Endothelial cell of umbilical vein (primary cell): ENCODE measurements at regions not wholly inside any gene's neighbourhood (a gene's known extent, or its start where the extent isn't known, plus 50 kb on each side); places are given as distances from the start of the nearest gene placed in this dataset.

Source experiments
- BruUV-seq: library from RNA; stranded (reverse); fragments of 400-500 nt; replicated peaks from 2 replicates; lab custom pipeline; 2021; lab: Mats Ljungman, UMichigan
- CTCF ChIA-PET: fragments of 300-600, 350-600 bp; sonication (Branson Sonifier 250); formaldehyde crosslinking; loops from one replicate; lab custom pipeline; 2021; ENCODE audit warnings: antibody characterized with exemption, inconsistent platforms; lab: Charles Lee
- POLR2A ChIA-PET: fragments of 300-600, 350-600 bp; sonication (Branson Sonifier 250); formaldehyde crosslinking; loops from one replicate; lab custom pipeline; 2021; ENCODE audit warnings: antibody characterized with exemption, inconsistent platforms; lab: Charles Lee
- DNase-seq: peaks from one replicate; pipeline ENCODE4 v3.0.0-alpha.2; 2011; ENCODE audit warnings: low read depth, low spot score
- FAIRE-seq: peaks from 2 replicates; lab custom pipeline; 2011; peaks lifted over from hg19 to GRCh38; lab: Jason Lieb, UNC
- H2AFZ ChIP-seq: 2 replicates; pipeline ENCODE4 v1.6.0; 2012; ENCODE audit warnings: low read depth, low read length, control low read depth, inconsistent platforms
- H3K27ac ChIP-seq: 2 replicates; pipeline ENCODE4 v1.5.1; 2011; ENCODE audit warnings: low read depth, mild to moderate bottlenecking, control low read depth, low read length, moderate library complexity; ENCODE audit not compliant: insufficient read depth
- H3K27me3 ChIP-seq, 2 experiments: 2 replicates each; pipeline versions ENCODE4 v1.6.0 to v1.6.1; 2011; ENCODE audit warnings: low read length in 2 of 2, mixed read lengths in 1 of 2; ENCODE audit not compliant: control insufficient read depth in 2 of 2, insufficient read depth in 2 of 2
- H3K36me3 ChIP-seq, 2 experiments: 2 replicates in 1 of 2; 3 replicates in 1 of 2; pipeline ENCODE4 v1.5.1; 2011; ENCODE audit warnings: low read length in 2 of 2, mild to moderate bottlenecking in 1 of 2, moderate library complexity in 1 of 2; ENCODE audit not compliant: control insufficient read depth in 2 of 2, insufficient read depth in 2 of 2; ENCODE audit errors: extremely low read depth in 1 of 2
- H3K4me1 ChIP-seq: 3 replicates; pipeline ENCODE4 v1.5.1; 2011; ENCODE audit warnings: mild to moderate bottlenecking, low read length; ENCODE audit not compliant: control insufficient read depth, insufficient read depth; ENCODE audit errors: extremely low read depth
- H3K4me2 ChIP-seq: 2 replicates; pipeline ENCODE4 v1.6.1; 2011; ENCODE audit warnings: low read length, control low read depth, mixed read lengths; ENCODE audit not compliant: insufficient read depth
- H3K4me3 ChIP-seq, 3 experiments: fragments of 200-600 bp in 1 of 3; sonication (generic), shearing (Covaris generic) in 1 of 3; replicated peaks in 1 of 3; 2 replicates each; pipeline ENCODE4 v1.5.1; 2011 to 2016; ENCODE audit warnings: control low read depth in 3 of 3, low read length in 3 of 3, mild to moderate bottlenecking in 2 of 3, inconsistent platforms in 1 of 3, low read depth in 1 of 3, moderate library complexity in 1 of 3; ENCODE audit not compliant: insufficient read depth in 1 of 3
- H3K79me2 ChIP-seq: 2 replicates; pipeline ENCODE4 v1.6.0; 2012; ENCODE audit warnings: low read length, inconsistent platforms; ENCODE audit not compliant: control insufficient read depth, insufficient read depth
- H3K9ac ChIP-seq: replicated peaks from 2 replicates; pipeline ENCODE3; 2011; ENCODE audit warnings: low read length, control low read depth; ENCODE audit not compliant: insufficient read depth; ENCODE audit errors: extremely low read depth
- H3K9me1 ChIP-seq: replicated peaks from 3 replicates; pipeline ENCODE4 v1.6.0; 2011; ENCODE audit warnings: mild to moderate bottlenecking, low read length; ENCODE audit not compliant: control insufficient read depth, insufficient read depth; ENCODE audit errors: extremely low read depth
- H3K9me3 ChIP-seq: replicated peaks from 2 replicates; pipeline ENCODE4 v1.5.1; 2012; ENCODE audit warnings: low read length, inconsistent platforms; ENCODE audit not compliant: control insufficient read depth, insufficient read depth
- H4K20me1 ChIP-seq: replicated peaks from 2 replicates; pipeline ENCODE3; 2011; ENCODE audit warnings: mild to moderate bottlenecking, low read length; ENCODE audit not compliant: control insufficient read depth, insufficient read depth; ENCODE audit errors: extremely low read depth
- CTCF ChIP-seq, 2 donors: IDR thresholded peaks; 1 replicate in 1 of 2; 2 replicates in 1 of 2; pipeline ENCODE4 v1.5.1; 2011; ENCODE audit warnings: low read length in 2 of 2, mild to moderate bottlenecking in 2 of 2, moderate library complexity in 2 of 2, control low read depth in 1 of 2, inconsistent platforms in 1 of 2, low read depth in 1 of 2; ENCODE audit not compliant: insufficient read depth in 1 of 2; ENCODE audit errors: extremely low read depth in 1 of 2
- EZH2 ChIP-seq: IDR thresholded peaks from 2 replicates; pipeline ENCODE4 v1.6.1; 2012; ENCODE audit warnings: borderline replicate concordance, low read depth, mild to moderate bottlenecking, moderate library complexity, low read length, inconsistent platforms; ENCODE audit not compliant: severe bottlenecking
- FOS ChIP-seq: IDR thresholded peaks from 2 replicates; pipeline ENCODE4 v1.6.1; 2011; ENCODE audit warnings: mild to moderate bottlenecking, low read length, moderate library complexity, borderline replicate concordance; ENCODE audit not compliant: insufficient read depth
- GATA2 ChIP-seq: IDR thresholded peaks from 2 replicates; pipeline ENCODE4 v1.7.0; 2011; ENCODE audit warnings: low read depth, mild to moderate bottlenecking, moderate library complexity, mixed read lengths, low read length; ENCODE audit not compliant: insufficient read length, insufficient read depth
- JUN ChIP-seq: IDR thresholded peaks from 2 replicates; pipeline ENCODE4 v1.6.1; 2011; ENCODE audit warnings: borderline replicate concordance, low read depth; ENCODE audit not compliant: insufficient read length, insufficient read depth
- MAX ChIP-seq: IDR thresholded peaks from 2 replicates; pipeline ENCODE4 v1.6.1; 2011; ENCODE audit not compliant: insufficient read depth, insufficient read length
- MYC ChIP-seq: IDR thresholded peaks from one replicate; pipeline ENCODE4 v1.6.1; 2011; ENCODE audit warnings: mild to moderate bottlenecking, low read depth, low read length
- POLR2A ChIP-seq: IDR thresholded peaks from 2 replicates; pipeline ENCODE4 v1.6.1; 2012; ENCODE audit warnings: low read depth, mild to moderate bottlenecking, control low read depth, low read length
- POLR2AphosphoS5 ChIP-seq: IDR thresholded peaks from 2 replicates; pipeline ENCODE4 v1.6.1; 2012; ENCODE audit warnings: low read depth, mild to moderate bottlenecking, control low read depth, low read length, moderate library complexity; ENCODE audit not compliant: insufficient read depth
- dilution Hi-C: fragments of 300-500 bp; cut with MboI; formaldehyde crosslinking; loops from one replicate; pipeline ENCODE4 v1.15.0; 2019; ENCODE audit warnings: low sequenced_read_pairs; ENCODE audit not compliant: extremely low pct_ligation_motif_present
- intact Hi-C: fragments of 100-400 bp; cut with micrococcal nuclease; formaldehyde crosslinking; loops from one replicate; pipeline ENCODE4 v1.10.0; 2022

DNA sequence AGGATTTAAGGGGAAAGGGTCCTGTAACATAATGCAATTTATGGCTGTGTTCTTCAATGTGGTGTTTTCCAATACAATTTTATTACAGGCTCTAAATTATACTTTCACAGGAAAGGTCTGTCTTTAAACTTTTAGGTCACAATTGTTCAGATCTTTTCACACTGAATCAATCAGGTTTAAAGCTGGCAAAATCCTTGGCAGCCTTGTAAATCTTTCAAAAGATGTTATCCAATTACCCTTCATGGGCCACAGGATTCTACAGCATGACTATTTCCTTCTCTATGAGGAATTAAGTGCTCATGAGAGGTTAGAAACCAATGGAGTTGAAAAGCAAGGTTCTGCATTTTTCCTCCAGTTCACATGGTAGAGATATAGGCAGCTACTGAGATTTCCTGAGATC lies 211.5 kb upstream of the MIR17HG start:
- POLR2A ChIA-PET = no interaction called here
- CTCF ChIA-PET = interaction anchor here (1.4 to 4.9 kb wide), 4 partner anchors 49 to 271 kb away, joined by 4 to 47 read pairs (median 14); no protein-coding TSS in a partner anchor
- no peak for TF ChIP-seq CTCF (IDR thresholded peaks at IDR 0.05; ENCODE audit: extremely low read depth in 1 of 2, insufficient read depth in 1 of 2, low read depth in 1 of 2, low read length in 2 of 2)
- TF ChIP-seq JUN = no peak
- no peak for TF ChIP-seq MYC
- no peak for TF ChIP-seq FOS
- H2AFZ ChIP-seq = no peak overlapping the region
- dilution Hi-C loops (no loop called here), intact Hi-C loops (no loop called here)
- H3K9me3 ChIP-seq = no peaks in the 10 kb centered on the region
- H3K36me3 ChIP-seq = no peaks in the 10 kb centered on the region
- H3K4me1 ChIP-seq = no peaks in the 10 kb centered on the region
- no peak overlapping the region for H3K4me3 ChIP-seq
- no peak for DNase-seq
- no TSS peak for BruUV-seq
- FAIRE-seq = no peak
- H3K4me2 ChIP-seq = no peak overlapping the region
- no peak overlapping the region for H3K27ac ChIP-seq
- H3K79me2 ChIP-seq = no peaks in the 10 kb centered on the region
- no peak overlapping the region for H3K9ac ChIP-seq
- H4K20me1 ChIP-seq = no peaks in the 10 kb centered on the region
- no peaks in the 10 kb centered on the region for H3K9me1 ChIP-seq
- H3K27me3 ChIP-seq = peaks cover 0 to 2% of the 10 kb centered on the region in 2 experiments

- FAIRE-seq = no peak
- Histone ChIP-seq H3K9me1 (no peaks in the 10 kb centered on the region), H3K9me3 (no peaks in the 10 kb centered on the region), H3K27ac (no peak overlapping the region), H4K20me1 (no peaks in the 10 kb centered on the region), H2AFZ (no peak overlapping the region), H3K9ac (no peak overlapping the region), H3K4me2 (no peak overlapping the region), H3K4me1 (no peaks in the 10 kb centered on the region), H3K36me3 (no peaks in the 10 kb centered on the region), H3K79me2 (no peaks in the 10 kb centered on the region), H3K4me3 (no peak overlapping the region), H3K27me3 (peaks cover 0 to 2% of the 10 kb centered on the region in 2 experiments)
- ChIA-PET POLR2A (no interaction called here), CTCF (interaction anchor here (1.8 to 4.9 kb wide), 3 partner anchors 49 to 270 kb away, joined by 4 to 47 read pairs (median 21); no protein-coding TSS in a partner anchor)
- dilution Hi-C loops (no loop called here), intact Hi-C loops (no loop called here)
- TF ChIP-seq POLR2A (no peak), EZH2 (no peak), MAX (no peak), POLR2AphosphoS5 (no peak), FOS (no peak), GATA2 (no peak), JUN (no peak), CTCF (IDR thresholded peaks at IDR 0.05; ENCODE audit: extremely low read depth in 1 of 2, insufficient read depth in 1 of 2, low read depth in 1 of 2, low read length in 2 of 2) (no peak), MYC (no peak)
- BruUV-seq = no TSS peak
- DNase-seq = no peak
Measured at GRCh38 chr13:91136806-91137205, 210.7 kb upstream of the MIR17HG start.
